Suppressor macrophage treated with lipopolysaccharide for 1 hour (primary cell): ENCODE measurements at regions not wholly inside any gene's neighbourhood (a gene's known extent, or its start where the extent isn't known, plus 50 kb on each side); places are given as distances from the start of the nearest gene placed in this dataset.
"Not testable (repeated sequence)": the region's sequence is repeated elsewhere in the genome, so short reads cannot be mapped to it uniquely, and the experiment has no call there.

ENCODE experiments used
- DNase-seq, 3 donors: peaks; one replicate each; pipeline ENCODE4 v3.0.0-alpha.2; 2020 to 2022

- DNase-seq = no peak
Observed at GRCh38 chr3:27629366-27629765, 92.8 kb downstream of the EOMES start.

GRCh38 chr3:27628026-27628750, 93.9 kb downstream of the EOMES start:
- peak in 2 of 3 donors; percentile 28 to 50 for DNase-seq

GRCh38 chr3:27626596-27627118, 95.5 kb downstream of the EOMES start:
- no peak for DNase-seq

GRCh38 chr3:27625864-27626263, 96.3 kb downstream of the EOMES start:
- DNase-seq = no peak

- peak; percentile 49 to 77 (median 70) for DNase-seq
Observed at GRCh38 chr3:27623085-27623753, 98.9 kb downstream of the EOMES start.

- no peak for DNase-seq
Observed at GRCh38 chr3:27617552-27617951, 104.6 kb downstream of the EOMES start.

GRCh38 chr3:27616031-27616430, 106.1 kb downstream of the EOMES start:
- DNase-seq = no peak

GRCh38 chr3:27615555-27615954, 106.6 kb downstream of the EOMES start:
- DNase-seq = no peak

- DNase-seq = no peak
Observed at GRCh38 chr3:27614592-27614991, 107.5 kb downstream of the EOMES start.

- peak in 1 of 3 donors; percentile 34 for DNase-seq
Observed at GRCh38 chr3:27613846-27614500, 108.2 kb downstream of the EOMES start.

- DNase-seq = no peak
Observed at GRCh38 chr3:27610800-27611525, 111.2 kb downstream of the EOMES start.

GRCh38 chr3:27607370-27607769, 114.8 kb downstream of the EOMES start:
- peak; percentile 17 to 60 (median 52) for DNase-seq

- DNase-seq = no peak
Observed at GRCh38 chr3:27606537-27606936, 115.6 kb downstream of the EOMES start.

GRCh38 chr3:27601311-27601710, 117.1 kb upstream of the SLC4A7 start:
- DNase-seq = not testable (repeated sequence)

- not testable (repeated sequence) for DNase-seq
Observed at GRCh38 chr3:27599741-27600140, 115.6 kb upstream of the SLC4A7 start.

GRCh38 chr3:27596921-27597320, 112.7 kb upstream of the SLC4A7 start:
- peak; percentile 83 to 96 (median 93) for DNase-seq

- peak in 2 of 3 donors; percentile 75 to 88 for DNase-seq
Observed at GRCh38 chr3:27596334-27596841, 112.2 kb upstream of the SLC4A7 start.

- peak in 1 of 3 donors; percentile 36 for DNase-seq
Observed at GRCh38 chr3:27594096-27594690, 110.0 kb upstream of the SLC4A7 start.

- DNase-seq = no peak
Observed at GRCh38 chr3:27593173-27593572, 109.0 kb upstream of the SLC4A7 start.

GRCh38 chr3:27591312-27592210, 107.4 kb upstream of the SLC4A7 start:
- peak; percentile 33 to 68 (median 60) for DNase-seq
